Astrocyte (in vitro differentiated cells and primary cell): ENCODE measurements at regions not wholly inside any gene's neighbourhood (a gene's known extent, or its start where the extent isn't known, plus 50 kb on each side); places are given as distances from the start of the nearest gene placed in this dataset.

ENCODE experiments used
- DNase-seq: peaks from one replicate; pipeline ENCODE4 v3.0.0-alpha.2; 2010; ENCODE audit warnings: low read depth
- FAIRE-seq: peaks from 2 replicates; lab custom pipeline; 2011; peaks lifted over from hg19 to GRCh38; lab: Jason Lieb, UNC
- H2AFZ ChIP-seq: 2 replicates; pipeline ENCODE4 v1.6.0; 2012; ENCODE audit warnings: low read depth, low read length, inconsistent platforms
- H3K27ac ChIP-seq: 2 replicates; pipeline ENCODE4 v1.5.1; 2011; ENCODE audit warnings: low read depth, low read length, inconsistent platforms
- H3K27me3 ChIP-seq: 2 replicates; pipeline ENCODE4 v1.6.0; 2011; ENCODE audit warnings: low read length, inconsistent platforms; ENCODE audit not compliant: insufficient read depth
- H3K36me3 ChIP-seq: 2 replicates; pipeline ENCODE4 v1.5.1; 2011; ENCODE audit warnings: low read length, inconsistent platforms; ENCODE audit not compliant: insufficient read depth
- H3K4me1 ChIP-seq: 2 replicates; pipeline ENCODE4 v1.5.1; 2011; ENCODE audit warnings: low read length, inconsistent platforms; ENCODE audit not compliant: insufficient read depth
- H3K4me2 ChIP-seq: 2 replicates; pipeline ENCODE4 v1.6.0; 2012; ENCODE audit warnings: low read length, inconsistent platforms
- H3K4me3 ChIP-seq: 2 replicates; pipeline ENCODE4 v1.5.1; 2011; ENCODE audit warnings: low read depth, mild to moderate bottlenecking, low read length, inconsistent platforms; ENCODE audit not compliant: insufficient read depth
- H3K79me2 ChIP-seq: 2 replicates; pipeline ENCODE4 v1.6.0; 2012; ENCODE audit warnings: mild to moderate bottlenecking, low read length, inconsistent platforms; ENCODE audit not compliant: insufficient read depth
- H3K9ac ChIP-seq: 2 replicates; pipeline ENCODE4 v1.6.0; 2012; ENCODE audit warnings: mild to moderate bottlenecking, low read length, inconsistent platforms
- H3K9me3 ChIP-seq: 2 replicates; pipeline ENCODE4 v1.5.1; 2012; ENCODE audit warnings: low read depth, mild to moderate bottlenecking, low read length, inconsistent platforms; ENCODE audit not compliant: insufficient read depth
- H4K20me1 ChIP-seq: 2 replicates; pipeline ENCODE4 v1.6.0; 2012; ENCODE audit warnings: low read length, inconsistent platforms; ENCODE audit not compliant: insufficient read depth
- H3K27ac Mint-ChIP-seq: one replicate; pipeline ENCODE4 v1.8.0; 2021; ENCODE audit warnings: mild to moderate bottlenecking, mixed read lengths; ENCODE audit not compliant: unreplicated experiment
- H3K27me3 Mint-ChIP-seq: one replicate; pipeline ENCODE4 v1.8.0; 2021; ENCODE audit warnings: low read depth, mixed read lengths; ENCODE audit not compliant: unreplicated experiment
- H3K36me3 Mint-ChIP-seq: one replicate; pipeline ENCODE4 v1.8.0; 2021; ENCODE audit warnings: low read depth, mixed read lengths; ENCODE audit not compliant: unreplicated experiment
- H3K4me1 Mint-ChIP-seq: one replicate; pipeline ENCODE4 v1.8.0; 2021; ENCODE audit warnings: low read depth, mixed read lengths; ENCODE audit not compliant: unreplicated experiment
- H3K4me3 Mint-ChIP-seq: one replicate; pipeline ENCODE4 v1.8.0; 2021; ENCODE audit warnings: mild to moderate bottlenecking, moderate library complexity, mixed read lengths; ENCODE audit not compliant: unreplicated experiment
- H3K9me3 Mint-ChIP-seq: one replicate; pipeline ENCODE4 v1.8.0; 2021; ENCODE audit warnings: mild to moderate bottlenecking, mixed read lengths; ENCODE audit not compliant: unreplicated experiment
- EZH2 ChIP-seq: IDR thresholded peaks from 2 replicates; pipeline ENCODE4 v1.6.1; 2012; ENCODE audit warnings: mild to moderate bottlenecking, low read length, inconsistent platforms; ENCODE audit not compliant: insufficient read depth
- TF ChIP-seq, protein P1 (sequence below): IDR thresholded peaks from 2 replicates; pipeline ENCODE4 v1.5.1; 2011; ENCODE audit warnings: low read depth, mild to moderate bottlenecking, inconsistent platforms, low read length, moderate library complexity; ENCODE audit not compliant: insufficient read depth

DNA sequence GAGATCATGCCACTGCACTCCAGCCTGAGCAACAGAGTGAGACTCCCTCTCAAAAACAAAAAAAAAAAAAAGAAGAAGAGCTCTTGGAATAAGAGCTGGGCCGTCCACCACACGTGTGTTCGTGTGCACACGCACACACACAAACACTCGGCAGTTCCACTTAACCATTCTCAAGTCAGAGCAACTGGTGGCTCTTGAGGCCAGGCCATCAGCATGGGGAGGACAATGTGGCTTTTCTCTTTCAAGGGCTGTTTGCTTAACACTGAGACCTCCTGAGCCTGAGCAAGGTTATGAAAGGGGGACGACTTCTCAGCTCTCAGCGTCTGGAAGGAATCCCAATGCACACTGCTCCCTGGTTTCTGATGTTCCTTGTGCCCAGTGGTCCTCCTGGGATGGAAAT is 444.9 kb downstream of the SOX9 start:
- TF ChIP-seq, protein P1, sequence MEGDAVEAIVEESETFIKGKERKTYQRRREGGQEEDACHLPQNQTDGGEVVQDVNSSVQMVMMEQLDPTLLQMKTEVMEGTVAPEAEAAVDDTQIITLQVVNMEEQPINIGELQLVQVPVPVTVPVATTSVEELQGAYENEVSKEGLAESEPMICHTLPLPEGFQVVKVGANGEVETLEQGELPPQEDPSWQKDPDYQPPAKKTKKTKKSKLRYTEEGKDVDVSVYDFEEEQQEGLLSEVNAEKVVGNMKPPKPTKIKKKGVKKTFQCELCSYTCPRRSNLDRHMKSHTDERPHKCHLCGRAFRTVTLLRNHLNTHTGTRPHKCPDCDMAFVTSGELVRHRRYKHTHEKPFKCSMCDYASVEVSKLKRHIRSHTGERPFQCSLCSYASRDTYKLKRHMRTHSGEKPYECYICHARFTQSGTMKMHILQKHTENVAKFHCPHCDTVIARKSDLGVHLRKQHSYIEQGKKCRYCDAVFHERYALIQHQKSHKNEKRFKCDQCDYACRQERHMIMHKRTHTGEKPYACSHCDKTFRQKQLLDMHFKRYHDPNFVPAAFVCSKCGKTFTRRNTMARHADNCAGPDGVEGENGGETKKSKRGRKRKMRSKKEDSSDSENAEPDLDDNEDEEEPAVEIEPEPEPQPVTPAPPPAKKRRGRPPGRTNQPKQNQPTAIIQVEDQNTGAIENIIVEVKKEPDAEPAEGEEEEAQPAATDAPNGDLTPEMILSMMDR: no peak
- TF ChIP-seq EZH2: no peak
- no peaks in the 10 kb centered on the region for H3K27me3 ChIP-seq
- Mint-ChIP-seq H3K27ac (no peak overlapping the region), H3K36me3 (peaks cover 4% of the 10 kb centered on the region), H3K9me3 (no peaks in the 10 kb centered on the region), H3K4me1 (peaks cover 19% of the 10 kb centered on the region), H3K4me3 (no peak overlapping the region), H3K27me3 (no peaks in the 10 kb centered on the region)
- no peak for FAIRE-seq
- H3K9ac ChIP-seq: no peak overlapping the region
- no peaks in the 10 kb centered on the region for H3K9me3 ChIP-seq
- no peaks in the 10 kb centered on the region for H3K4me1 ChIP-seq
- no peaks in the 10 kb centered on the region for H3K36me3 ChIP-seq
- H3K4me2 ChIP-seq: no peak overlapping the region
- no peak for DNase-seq
- no peak overlapping the region for H3K27ac ChIP-seq
- peaks cover 94% of the 10 kb centered on the region for H3K79me2 ChIP-seq
- H2AFZ ChIP-seq: no peak overlapping the region
- peaks cover 95% of the 10 kb centered on the region for H4K20me1 ChIP-seq
- no peak overlapping the region for H3K4me3 ChIP-seq

GRCh38 chr17:72566671-72567484 is 446.1 kb downstream of the SOX9 start:
- peaks cover 22% of the 10 kb centered on the region for H3K4me1 Mint-ChIP-seq
- H3K36me3 ChIP-seq: no peaks in the 10 kb centered on the region
- H3K79me2 ChIP-seq: peaks cover 92% of the 10 kb centered on the region
- H3K27me3 ChIP-seq: no peaks in the 10 kb centered on the region
- H3K4me2 ChIP-seq: no peak overlapping the region
- DNase-seq (no peak), FAIRE-seq (peak; percentile 49)
- H3K27ac Mint-ChIP-seq: no peak overlapping the region
- H3K27ac ChIP-seq: no peak overlapping the region
- H3K4me3 ChIP-seq: no peak overlapping the region
- no peak overlapping the region for H2AFZ ChIP-seq
- no peaks in the 10 kb centered on the region for H3K27me3 Mint-ChIP-seq
- H3K9me3 Mint-ChIP-seq: no peaks in the 10 kb centered on the region
- no peaks in the 10 kb centered on the region for H3K9me3 ChIP-seq
- no peaks in the 10 kb centered on the region for H3K4me1 ChIP-seq
- TF ChIP-seq, protein P1: no peak
- no peak for TF ChIP-seq EZH2
- H3K4me3 Mint-ChIP-seq: no peak overlapping the region
- peaks cover 95% of the 10 kb centered on the region for H4K20me1 ChIP-seq
- H3K9ac ChIP-seq: no peak overlapping the region
- H3K36me3 Mint-ChIP-seq: peaks cover 6% of the 10 kb centered on the region

DNA sequence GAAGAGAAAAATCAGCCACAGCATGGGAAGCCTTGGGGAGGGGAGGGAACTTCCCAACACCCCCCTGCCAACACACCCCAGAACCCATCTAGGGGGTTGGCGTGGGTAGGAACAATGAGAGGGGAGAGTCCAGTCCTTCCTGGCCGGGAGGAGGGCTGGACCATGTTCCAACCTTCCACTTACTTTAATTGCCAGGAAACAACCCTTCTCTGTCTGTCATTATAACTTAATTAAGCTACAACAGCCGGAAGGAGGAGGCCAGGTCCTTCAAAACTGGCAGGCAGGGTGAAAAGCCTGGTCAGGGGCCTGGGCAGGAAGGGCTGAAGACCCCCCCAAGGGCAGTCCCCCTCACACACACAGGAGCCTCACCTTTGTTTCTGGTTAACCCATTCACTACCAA is 447.0 kb downstream of the SOX9 start:
- FAIRE-seq (no peak), DNase-seq (no peak)
- Histone ChIP-seq H4K20me1 (peaks cover 96% of the 10 kb centered on the region), H3K27me3 (no peaks in the 10 kb centered on the region), H3K4me1 (no peaks in the 10 kb centered on the region), H3K9me3 (no peaks in the 10 kb centered on the region), H2AFZ (no peak overlapping the region), H3K4me2 (no peak overlapping the region), H3K79me2 (peaks cover 92% of the 10 kb centered on the region), H3K36me3 (no peaks in the 10 kb centered on the region), H3K9ac (no peak overlapping the region), H3K4me3 (no peak overlapping the region), H3K27ac (no peak overlapping the region)
- Mint-ChIP-seq H3K27ac (no peak overlapping the region), H3K36me3 (peaks cover 7% of the 10 kb centered on the region), H3K27me3 (no peaks in the 10 kb centered on the region), H3K9me3 (no peaks in the 10 kb centered on the region), H3K4me3 (no peak overlapping the region), H3K4me1 (peaks cover 27% of the 10 kb centered on the region)
- TF ChIP-seq, protein P1: no peak
- no peak for TF ChIP-seq EZH2
